ENCODE measurements at regions not wholly inside any gene's neighbourhood (a gene's known extent, or its start where the extent isn't known, plus 50 kb on each side); places are given as distances from the start of the nearest gene placed in this dataset.
"Not testable (repeated sequence)": the region's sequence is repeated elsewhere in the genome, so short reads cannot be mapped to it uniquely, and the experiment has no call there.

GRCh38 chr10:130717083-130717482, 580.9 kb downstream of the GLRX3 start:
- peak; percentile 10 for DNase-seq (ENCODE audit: low spot score)

GRCh38 chr10:130718744-130719447, 582.7 kb downstream of the GLRX3 start:
- not testable (repeated sequence) for DNase-seq (ENCODE audit: low spot score)

DNA sequence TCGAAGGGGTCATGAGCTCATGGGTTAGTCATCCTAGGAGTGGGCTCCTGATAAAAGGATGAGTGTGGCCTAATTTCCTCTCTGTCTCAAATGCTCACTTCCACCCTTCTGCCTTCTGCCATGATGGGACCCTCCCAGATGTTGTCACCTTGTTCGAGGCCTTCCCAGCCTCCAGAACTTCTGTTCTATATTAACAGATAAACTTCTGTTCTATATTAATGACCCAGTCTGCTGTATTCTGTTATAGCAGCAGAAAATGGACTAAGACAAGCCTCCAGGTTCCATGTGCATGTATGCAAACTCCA, 583.2 kb downstream of the GLRX3 start:
- no peak for DNase-seq (ENCODE audit: low spot score)

- DNase-seq (ENCODE audit: low spot score) = no peak
Observed at GRCh38 chr10:130720235-130720634, 584.0 kb downstream of the GLRX3 start.

DNA sequence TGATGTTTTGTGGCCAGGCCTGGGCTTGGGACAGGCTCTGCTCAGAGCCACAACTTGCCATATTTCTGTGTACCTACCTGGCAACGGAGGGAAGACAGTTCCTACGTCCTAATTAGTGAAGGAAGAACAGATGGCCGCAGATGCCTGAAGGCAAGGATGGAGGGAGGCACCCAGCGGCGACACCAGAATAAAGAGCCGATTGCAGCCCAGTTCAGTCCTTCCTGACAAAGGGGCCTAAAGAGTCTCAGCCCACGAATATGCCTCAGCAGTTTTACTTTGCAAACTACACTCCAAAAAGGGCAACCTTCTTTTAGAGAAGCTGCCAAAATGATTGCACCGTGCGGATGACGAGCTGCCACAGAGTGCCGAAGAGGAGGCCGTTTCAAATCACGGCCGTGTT, 585.8 kb downstream of the GLRX3 start:
- no peak for DNase-seq (ENCODE audit: low spot score)

DNA sequence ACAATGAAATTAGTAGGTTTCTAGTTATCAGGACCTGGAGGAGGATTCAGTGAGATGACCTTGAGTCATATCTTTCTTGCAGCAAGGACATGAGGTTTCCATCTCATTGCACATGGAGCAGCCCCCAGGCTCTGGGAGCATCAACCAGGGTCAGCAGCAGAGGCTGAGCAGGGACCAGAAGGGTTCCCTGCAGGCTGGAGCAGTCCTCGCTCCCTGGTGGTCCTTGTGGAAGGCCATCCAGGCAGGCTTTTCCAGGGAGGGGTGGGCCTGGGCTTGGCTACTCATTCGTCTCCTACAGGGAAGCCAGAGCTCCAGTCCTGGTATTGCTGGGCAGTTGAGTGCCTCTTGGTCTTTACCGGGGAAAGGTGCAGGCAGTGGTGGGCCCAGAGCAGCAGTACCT, 587.5 kb downstream of the GLRX3 start:
- no peak for DNase-seq (ENCODE audit: low spot score)

DNA sequence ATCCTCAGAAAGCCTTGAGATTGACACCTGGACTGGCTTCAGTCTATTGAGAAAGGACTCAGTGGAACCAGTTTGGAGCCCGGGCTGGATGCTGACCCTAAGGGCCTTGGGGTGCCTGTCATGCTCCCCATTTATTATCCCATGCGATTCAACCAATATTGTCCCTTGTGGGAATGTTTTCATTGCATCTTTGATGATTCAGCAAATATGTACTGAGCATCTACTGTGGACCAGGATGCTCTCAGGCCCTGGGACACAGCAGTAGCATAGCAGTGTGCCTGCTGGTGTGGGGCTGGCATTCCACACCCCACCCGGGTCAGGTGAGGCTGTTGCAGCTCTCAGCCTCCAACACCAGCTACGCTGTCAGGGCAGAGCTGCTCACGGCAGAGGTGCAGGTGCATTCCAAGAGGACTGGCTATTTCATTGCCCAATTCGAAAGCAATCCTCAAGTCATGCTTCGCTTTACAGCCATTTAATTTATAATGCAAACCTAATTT, 586.0 kb downstream of the TCERG1L start:
- DNase-seq (ENCODE audit: low spot score) = no peak

DNA sequence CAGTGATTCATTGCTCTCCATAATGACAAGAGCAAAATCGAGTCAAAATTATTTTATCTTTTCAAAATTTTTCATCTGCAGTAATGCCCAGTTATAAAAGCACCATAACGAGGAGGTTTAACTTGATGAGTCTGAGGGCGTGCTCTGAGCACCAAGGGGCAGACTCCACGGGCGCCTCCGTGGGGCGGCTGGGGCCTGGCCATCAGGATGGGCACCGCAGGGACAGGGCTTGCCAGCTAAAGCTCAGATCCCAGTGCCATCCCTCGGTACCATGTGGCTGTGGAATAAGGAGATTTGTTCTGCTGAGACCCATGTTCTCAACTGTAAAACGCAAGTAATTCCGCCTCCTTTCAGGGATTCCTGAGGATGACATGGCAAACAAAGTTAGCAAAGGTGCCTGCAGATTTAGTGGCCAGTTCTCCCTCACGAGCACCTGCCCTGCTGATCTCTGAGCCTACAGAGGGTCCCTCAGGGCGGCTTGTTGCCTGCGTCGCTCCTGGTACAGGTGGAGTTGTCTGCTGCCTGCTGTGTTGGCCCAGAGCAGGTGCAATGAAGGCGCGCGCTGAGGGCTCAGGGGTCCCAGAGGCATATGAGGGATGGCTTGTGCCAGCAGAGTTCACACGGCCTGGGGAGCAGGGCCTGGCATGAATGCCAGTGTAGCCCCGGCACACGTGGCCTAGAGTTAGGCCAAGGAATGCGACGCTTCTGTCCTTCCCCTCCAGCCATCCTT, 584.4 kb downstream of the TCERG1L start:
- DNase-seq (ENCODE audit: low spot score) = no peak

DNA sequence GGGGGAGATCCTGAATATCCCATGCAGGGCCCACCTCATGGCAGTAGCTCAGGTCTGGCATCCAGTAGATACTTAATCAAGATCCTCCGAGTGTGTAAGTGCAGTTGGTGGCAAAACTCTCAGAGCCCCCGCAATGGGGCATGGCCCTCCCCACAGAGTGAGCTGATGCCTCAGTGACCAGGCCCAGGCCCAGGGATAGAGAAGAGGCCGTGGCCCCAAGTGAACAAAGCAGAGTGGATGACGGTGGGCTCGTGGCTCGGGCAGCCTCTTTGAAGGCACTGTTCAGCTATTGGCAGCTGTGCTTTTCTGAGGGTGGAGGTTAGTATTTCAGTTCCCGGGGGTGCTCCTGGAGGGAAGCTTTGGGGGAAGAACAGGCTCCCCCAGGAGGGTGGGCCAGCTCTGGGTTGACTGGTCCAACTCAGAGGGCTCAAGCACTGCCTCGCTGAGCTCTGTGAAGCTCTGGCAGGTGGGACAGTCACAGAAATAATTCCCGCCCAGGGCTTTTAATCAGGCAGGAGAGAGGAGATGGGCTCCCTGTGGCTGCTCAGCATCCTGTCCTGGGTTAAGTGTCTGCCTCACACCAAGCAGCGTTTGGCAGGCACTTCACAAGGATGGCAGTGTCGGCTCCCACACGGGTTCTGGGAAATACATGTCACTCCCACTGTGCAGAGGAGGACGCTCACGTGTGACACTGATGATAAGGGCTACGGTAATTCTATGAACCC, 583.6 kb downstream of the TCERG1L start:
- DNase-seq (ENCODE audit: low spot score) = no peak

GRCh38 chr10:130728531-130729215, 582.8 kb downstream of the TCERG1L start:
- no peak for DNase-seq (ENCODE audit: low spot score)

- no peak for DNase-seq (ENCODE audit: low spot score)
Observed at GRCh38 chr10:130729876-130730275, 581.6 kb downstream of the TCERG1L start.

DNA sequence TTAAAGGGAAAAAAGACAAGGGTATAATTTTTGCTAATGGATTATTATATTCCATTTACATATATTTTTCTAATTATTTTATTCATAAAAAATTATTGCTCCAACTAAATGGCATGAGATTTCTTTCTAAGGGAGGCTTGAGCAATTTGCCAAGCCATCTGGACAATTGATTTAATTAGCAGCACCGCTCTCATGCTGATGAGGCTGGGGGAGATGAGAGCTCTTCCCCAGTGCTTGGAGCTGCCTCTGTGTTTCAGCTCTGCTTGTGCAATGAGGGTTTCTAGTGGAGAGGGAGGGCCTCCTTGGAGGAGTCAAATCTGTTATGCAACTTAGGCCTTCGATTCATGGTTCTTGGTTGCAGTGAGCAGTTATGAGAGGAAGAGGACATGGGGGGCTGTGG, 574.3 kb downstream of the TCERG1L start:
- DNase-seq (ENCODE audit: low spot score) = no peak

DNA sequence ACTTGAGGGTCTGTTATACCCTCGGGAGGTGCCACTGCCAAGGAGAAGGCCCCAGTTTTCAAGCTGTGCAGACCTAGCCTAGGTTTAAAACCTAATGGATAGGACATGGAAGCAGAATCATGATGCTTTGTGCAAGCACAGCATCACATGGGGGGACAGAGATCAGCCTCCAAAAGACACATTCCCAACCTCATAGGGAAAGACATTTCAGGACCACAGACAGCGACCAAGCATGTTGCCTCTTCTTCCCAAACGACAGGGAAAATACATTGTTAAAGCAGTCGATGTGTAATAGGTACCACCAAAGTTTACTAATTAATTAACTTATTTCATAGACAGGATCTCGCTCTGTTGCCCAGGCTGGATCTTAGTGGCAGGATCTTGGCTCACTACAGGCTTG, 573.9 kb downstream of the TCERG1L start:
- DNase-seq (ENCODE audit: low spot score) = peak; percentile 52

DNA sequence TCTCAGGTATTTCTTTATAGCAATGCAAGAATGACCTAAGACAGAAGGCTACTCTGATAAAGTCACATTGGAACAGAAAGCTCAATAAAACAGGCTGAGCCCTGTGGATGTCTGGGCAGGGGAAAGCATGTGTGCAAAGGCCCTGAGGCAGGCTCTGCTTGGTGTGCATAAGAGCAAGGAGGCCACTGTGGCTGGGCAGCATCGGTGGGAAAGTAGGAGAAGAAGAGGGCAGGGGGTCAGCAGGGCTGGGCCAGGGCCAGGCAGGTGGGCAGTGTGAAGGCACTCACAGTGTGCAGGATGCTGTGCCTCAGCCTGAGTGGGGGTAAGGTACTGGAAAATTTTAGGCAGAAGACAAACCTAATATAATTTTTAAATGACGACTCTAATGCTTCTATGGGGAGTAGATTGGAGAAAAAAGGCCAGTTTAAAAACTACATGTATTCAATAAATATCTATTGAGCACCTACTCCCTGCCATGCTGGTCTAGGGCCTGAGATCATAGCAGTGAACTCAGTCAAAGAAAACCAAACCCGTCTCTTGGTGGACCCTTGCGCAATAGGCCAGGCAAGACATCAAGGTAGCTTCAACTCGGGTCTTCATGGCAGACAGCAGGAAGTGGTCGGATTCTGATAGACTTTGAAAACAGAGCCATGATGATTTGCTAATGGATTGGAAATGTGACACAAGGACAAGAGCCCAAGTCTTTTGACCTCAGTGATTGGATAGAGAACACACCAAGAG, 572.3 kb downstream of the TCERG1L start:
- no peak for DNase-seq (ENCODE audit: low spot score)

DNA sequence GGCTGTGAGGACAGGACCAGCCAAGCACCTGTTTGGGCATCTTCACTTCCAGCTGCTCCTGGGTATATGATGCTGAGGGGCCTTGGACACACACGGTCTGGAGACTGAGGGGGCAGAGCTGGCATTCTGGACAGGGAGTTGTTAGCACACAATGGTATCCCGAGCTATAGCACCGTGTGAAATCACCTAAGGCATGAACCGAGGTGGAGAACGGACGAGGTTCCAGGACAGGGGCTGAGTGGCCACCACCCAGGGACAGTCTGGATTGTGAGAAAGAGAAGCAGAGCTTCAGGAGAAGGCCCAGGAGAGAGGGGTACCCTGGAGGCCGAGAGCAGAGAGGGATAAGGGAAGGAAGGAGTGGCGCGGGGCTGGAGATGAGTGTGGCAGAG, 571.8 kb downstream of the TCERG1L start:
- DNase-seq (ENCODE audit: low spot score) = no peak

GRCh38 chr10:130740166-130740565, 571.4 kb downstream of the TCERG1L start:
- DNase-seq (ENCODE audit: low spot score) = no peak

DNA sequence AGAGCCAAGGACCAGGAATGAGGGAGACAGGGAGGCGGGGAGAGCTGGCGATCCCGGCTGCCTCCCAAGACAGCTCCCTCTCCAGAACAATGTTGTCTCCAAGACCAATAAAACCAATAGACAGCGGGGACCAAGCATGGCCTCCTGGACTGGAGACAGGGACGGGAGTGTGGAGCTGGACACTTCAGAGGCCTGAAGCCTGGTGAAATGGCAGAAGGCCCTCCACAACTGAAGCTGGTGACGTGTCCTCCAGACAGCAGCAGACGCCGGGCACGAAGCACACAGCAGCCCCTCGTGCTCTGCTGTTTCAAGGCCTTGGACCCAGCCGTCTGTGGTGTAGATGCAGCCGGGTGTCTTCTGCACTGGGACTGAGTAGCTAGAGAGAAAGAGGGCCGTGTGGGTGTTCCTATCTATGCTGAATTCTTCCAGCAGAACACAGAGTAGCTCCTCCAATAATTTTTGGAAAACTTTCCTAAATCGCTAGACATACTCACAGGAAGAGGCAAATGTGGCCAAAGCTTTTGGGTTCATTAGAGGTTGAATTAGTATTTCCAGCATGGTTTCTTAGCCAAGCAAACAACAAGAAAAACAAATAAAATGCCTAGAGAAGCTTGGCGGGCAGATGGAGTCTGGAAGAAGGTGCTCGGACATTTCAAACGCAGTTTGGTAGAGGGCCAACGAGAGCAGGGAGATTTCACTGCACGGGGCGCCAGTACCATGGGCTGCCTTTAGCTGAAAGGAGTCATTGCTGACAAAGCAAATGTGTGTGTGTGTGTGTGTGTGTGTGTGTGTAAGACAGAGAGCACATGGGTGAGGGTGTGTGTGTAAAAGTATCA, 570.4 kb downstream of the TCERG1L start:
- no peak for DNase-seq (ENCODE audit: low spot score)

GRCh38 chr10:130741901-130742855, 569.3 kb downstream of the TCERG1L start:
- no peak for DNase-seq (ENCODE audit: low spot score)

DNA sequence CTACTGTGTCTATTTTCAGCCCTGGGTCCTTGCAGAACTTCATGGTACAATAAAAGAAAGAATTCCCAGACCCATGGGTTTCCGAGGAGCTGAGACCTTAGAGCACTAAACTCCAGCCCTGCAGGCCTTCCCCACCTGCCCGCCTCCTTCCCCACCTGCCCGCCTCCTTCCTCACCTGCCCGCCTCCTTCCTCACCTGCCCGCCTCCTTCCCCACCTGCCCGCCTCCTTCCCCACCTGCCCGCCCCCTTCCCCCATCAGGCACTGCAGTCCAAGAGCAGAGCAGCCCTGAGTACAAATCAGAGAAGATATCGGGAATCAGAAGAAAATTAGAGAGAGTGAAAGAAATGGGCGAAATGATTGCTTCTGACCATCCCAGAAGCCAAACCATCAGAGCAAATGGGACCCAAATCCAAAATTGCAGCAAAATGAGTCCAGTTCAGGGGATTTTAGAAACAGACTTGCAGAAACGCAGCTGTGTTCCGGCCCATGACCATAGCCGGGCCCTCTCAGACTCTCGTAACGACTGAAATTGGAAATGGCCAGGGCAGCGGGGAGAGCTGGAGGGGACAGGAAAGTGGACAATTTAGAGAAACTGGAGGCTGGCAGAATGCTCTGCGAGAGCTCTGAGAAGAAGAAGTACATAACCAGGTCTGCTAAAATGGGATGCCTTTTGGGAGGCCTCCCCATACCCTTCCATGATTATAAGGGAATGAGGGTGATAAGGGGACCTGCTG, 568.4 kb downstream of the TCERG1L start:
- no peak for DNase-seq (ENCODE audit: low spot score)

Data from umbilical cord (tissue), 1 donor.